ENCODE measurements at regions not wholly inside any gene's neighbourhood (a gene's known extent, or its start where the extent isn't known, plus 50 kb on each side); places are given as distances from the start of the nearest gene placed in this dataset.
A peak's percentile ranks its signal among the peaks of the same experiment; 100 is the strongest.

GRCh38 chr1:228964178-228965089 is 229.2 kb downstream of the RHOU start (continued):
- TF ChIP-seq AHDC1 (CRISPR knock-in tag; IDR thresholded peaks at IDR 0.05; ENCODE audit: borderline replicate concordance) (peak; percentile 78; the same call in 1 of the 2 replicates), SOX13 (IDR thresholded peaks at IDR 0.05) (no peak), SOX13 (CRISPR knock-in tag; conservative IDR thresholded peaks at IDR 0.05 in 1 of 2, IDR thresholded peaks at IDR 0.05 in 1 of 2) (peak in 1 of 2 experiments; percentile 60; a peak in 1 of 4 replicates), ATF4 (CRISPR knock-in tag; IDR thresholded peaks at IDR 0.05) (peak in 1 of 2 experiments; percentile 49; a peak in 2 of 4 replicates), RARA (CRISPR knock-in tag; IDR thresholded peaks at IDR 0.05) (peak; percentile 75), MAX (IDR thresholded peaks at IDR 0.05) (0 out of 2 replicates have a peak, but pooled peaks have one; percentile 26), POGK (CRISPR knock-in tag; conservative IDR thresholded peaks at IDR 0.05) (peak; percentile 55; the same call in 1 of the 2 replicates), NR2C2 (CRISPR knock-in tag; IDR thresholded peaks at IDR 0.05; ENCODE audit: borderline replicate concordance) (no peak), ZSCAN21 (CRISPR knock-in tag; IDR thresholded peaks at IDR 0.05; ENCODE audit: borderline replicate concordance) (0 out of 2 replicates have a peak, but pooled peaks have one; percentile 21), ASH2L (IDR thresholded peaks at IDR 0.05; ENCODE audit: insufficient read length, low read depth, low read length) (peak; percentile 92), FOSL2 (CRISPR knock-in tag; IDR thresholded peaks at IDR 0.05) (peak; percentile 74), ATF3 (CRISPR knock-in tag; IDR thresholded peaks at IDR 0.05) (0 out of 2 replicates have a peak, but pooled peaks have one; percentile 29), RCOR2 (CRISPR knock-in tag; IDR thresholded peaks at IDR 0.05) (peak; percentile 45; the same call in 1 of the 2 replicates), HDAC2 (CRISPR knock-in tag; IDR thresholded peaks at IDR 0.05) (peak; percentile 83)

Measured in HepG2 (cell line).